Keratinocyte (primary cell): ENCODE measurements at regions not wholly inside any gene's neighbourhood (a gene's known extent, or its start where the extent isn't known, plus 50 kb on each side); places are given as distances from the start of the nearest gene placed in this dataset.

Source experiments
- DNase-seq: peaks from one replicate; pipeline ENCODE4 v3.0.0-alpha.2; 2011; ENCODE audit warnings: low read depth, missing footprints, low spot score
- FAIRE-seq: peaks from 2 replicates; lab custom pipeline; 2011; peaks lifted over from hg19 to GRCh38; lab: Jason Lieb, UNC
- H2AFZ ChIP-seq: 2 replicates; pipeline ENCODE4 v1.6.0; 2012; ENCODE audit warnings: low read length, control low read depth, inconsistent platforms; ENCODE audit not compliant: control insufficient read depth
- H3K27ac ChIP-seq: 2 replicates; pipeline ENCODE4 v1.5.1; 2011; ENCODE audit warnings: low read length; ENCODE audit not compliant: control insufficient read depth, insufficient read depth
- H3K27me3 ChIP-seq: 3 replicates; pipeline ENCODE4 v1.6.0; 2011; ENCODE audit warnings: low read length; ENCODE audit not compliant: control insufficient read depth, insufficient read depth; ENCODE audit errors: extremely low read depth
- H3K36me3 ChIP-seq, 2 experiments: 2 replicates in 1 of 2; 3 replicates in 1 of 2; pipeline ENCODE4 v1.5.1; 2011; ENCODE audit warnings: low read length in 2 of 2, mild to moderate bottlenecking in 1 of 2; ENCODE audit not compliant: control insufficient read depth in 2 of 2, insufficient read depth in 2 of 2; ENCODE audit errors: extremely low read depth in 1 of 2
- H3K4me1 ChIP-seq: 3 replicates; pipeline ENCODE4 v1.5.1; 2011; ENCODE audit warnings: low read length; ENCODE audit not compliant: control insufficient read depth, insufficient read depth; ENCODE audit errors: extremely low read depth
- H3K4me2 ChIP-seq: 3 replicates; pipeline ENCODE4 v1.6.0; 2011; ENCODE audit warnings: low read depth, low read length; ENCODE audit not compliant: control insufficient read depth, insufficient read depth; ENCODE audit errors: extremely low read depth
- H3K4me3 ChIP-seq, 3 experiments: fragments of 200-600 bp in 1 of 3; sonication (generic) in 1 of 3; 2 replicates in 2 of 3; 3 replicates in 1 of 3; pipeline ENCODE4 v1.5.1; 2011 to 2016; ENCODE audit warnings: low read length in 3 of 3, mild to moderate bottlenecking in 3 of 3, control low read depth in 2 of 3, inconsistent platforms in 1 of 3, low read depth in 1 of 3, mixed read lengths in 1 of 3, mixed run types in 1 of 3, moderate library complexity in 1 of 3; ENCODE audit not compliant: control insufficient read depth in 2 of 3, insufficient read depth in 2 of 3; ENCODE audit errors: extremely low read depth in 1 of 3
- H3K79me2 ChIP-seq: 2 replicates; pipeline ENCODE4 v1.6.0; 2012; ENCODE audit warnings: low read length; ENCODE audit not compliant: control insufficient read depth, insufficient read depth
- H3K9ac ChIP-seq: 3 replicates; pipeline ENCODE4 v1.6.0; 2011; ENCODE audit warnings: low read length; ENCODE audit not compliant: control insufficient read depth, insufficient read depth; ENCODE audit errors: extremely low read depth
- H3K9me1 ChIP-seq: 3 replicates; pipeline ENCODE4 v1.6.0; 2011; ENCODE audit warnings: low read length; ENCODE audit not compliant: control insufficient read depth, insufficient read depth; ENCODE audit errors: extremely low read depth
- H3K9me3 ChIP-seq: 2 replicates; pipeline ENCODE4 v1.5.1; 2012; ENCODE audit warnings: low read depth, low read length; ENCODE audit not compliant: control insufficient read depth
- H4K20me1 ChIP-seq: 3 replicates; pipeline ENCODE4 v1.6.0; 2011; ENCODE audit warnings: low read length; ENCODE audit not compliant: control insufficient read depth, insufficient read depth; ENCODE audit errors: extremely low read depth
- CTCF ChIP-seq, 3 experiments: IDR thresholded peaks in 1 of 3; conservative IDR thresholded peaks in 1 of 3; optimal IDR thresholded peaks in 1 of 3; 2 replicates in 2 of 3; 3 replicates in 1 of 3; pipeline versions ENCODE3 to v1.5.1; 2011; ENCODE audit warnings: low read length in 3 of 3, mild to moderate bottlenecking in 3 of 3, moderate library complexity in 2 of 3, control low read depth in 1 of 3, inconsistent platforms in 1 of 3; ENCODE audit not compliant: insufficient read depth in 2 of 3; ENCODE audit errors: extremely low read depth in 1 of 3
- EZH2 ChIP-seq: IDR thresholded peaks from one replicate; pipeline ENCODE4 v1.6.1; 2012; ENCODE audit warnings: inconsistent platforms, mild to moderate bottlenecking, low read length, moderate library complexity
- dilution Hi-C: fragments of 300-500 bp; cut with MboI; formaldehyde crosslinking; loops from one replicate; pipeline ENCODE4 v1.7.0; 2020; ENCODE audit warnings: low sequenced_read_pairs; ENCODE audit not compliant: extremely low pct_ligation_motif_present

DNA sequence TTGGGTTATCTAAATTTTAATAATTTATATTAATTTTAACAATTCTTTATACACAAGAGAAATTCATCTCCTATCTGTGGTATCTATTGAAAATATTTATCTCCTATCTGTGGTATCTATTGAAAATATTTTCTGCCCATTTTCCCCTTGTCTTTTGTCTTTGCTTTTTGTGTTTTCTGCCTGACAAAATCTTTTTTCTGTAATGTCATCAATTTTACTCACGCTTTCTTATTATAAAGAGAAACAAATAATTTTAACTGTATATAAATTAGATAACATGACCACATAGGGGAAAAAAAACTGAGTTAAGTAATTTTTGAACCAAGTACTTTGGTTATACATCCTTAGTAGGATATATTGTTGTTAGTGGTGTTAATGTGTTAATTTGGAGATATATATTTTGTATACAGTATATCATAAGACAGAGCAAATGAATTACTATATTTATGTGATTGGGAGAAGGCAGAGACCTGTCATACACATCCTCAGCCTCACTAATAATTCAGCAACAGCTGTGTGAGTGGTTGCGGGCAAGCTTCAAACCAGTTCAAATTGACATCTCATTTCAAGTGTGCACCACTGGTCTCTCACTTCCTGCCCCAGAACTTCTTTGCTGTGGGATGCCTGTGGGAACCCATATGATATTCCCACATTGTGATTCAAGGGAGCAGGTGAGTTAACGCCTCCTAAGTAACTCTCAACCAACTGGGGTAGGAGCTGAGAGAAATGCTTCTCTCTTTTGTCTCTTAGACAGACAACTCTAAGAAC, 292.4 kb downstream of the SP3 start:
- DNase-seq: no peak
- Histone ChIP-seq H3K9me1 (no peaks in the 10 kb centered on the region), H3K27me3 (no peaks in the 10 kb centered on the region), H3K36me3 (no peaks in the 10 kb centered on the region), H3K9me3 (no peaks in the 10 kb centered on the region), H3K4me2 (no peak overlapping the region), H4K20me1 (no peaks in the 10 kb centered on the region), H3K4me3 (no peak overlapping the region), H3K4me1 (peaks cover 7% of the 10 kb centered on the region), H3K9ac (no peak overlapping the region), H3K79me2 (no peaks in the 10 kb centered on the region), H2AFZ (no peak overlapping the region), H3K27ac (no peak overlapping the region)
- no peak for FAIRE-seq
- TF ChIP-seq EZH2 (no peak), CTCF (optimal IDR thresholded peaks at IDR 0.05 in 1 of 3, IDR thresholded peaks at IDR 0.05 in 1 of 3, conservative IDR thresholded peaks at IDR 0.05 in 1 of 3; ENCODE audit: extremely low read depth in 1 of 3, insufficient read depth in 2 of 3, low read length in 3 of 3) (no peak)
- dilution Hi-C loops: no loop called here

GRCh38 chr2:173673640-173674039, 291.5 kb downstream of the SP3 start:
- Histone ChIP-seq H3K4me3 (no peak overlapping the region), H3K9me3 (no peaks in the 10 kb centered on the region), H3K36me3 (no peaks in the 10 kb centered on the region), H2AFZ (no peak overlapping the region), H3K27me3 (no peaks in the 10 kb centered on the region), H3K4me1 (peaks cover 7% of the 10 kb centered on the region), H3K79me2 (no peaks in the 10 kb centered on the region), H3K9me1 (no peaks in the 10 kb centered on the region), H3K27ac (no peak overlapping the region), H4K20me1 (no peaks in the 10 kb centered on the region), H3K4me2 (no peak overlapping the region), H3K9ac (no peak overlapping the region)
- peak; percentile 41 for FAIRE-seq
- dilution Hi-C loops: no loop called here
- no peak for TF ChIP-seq EZH2
- TF ChIP-seq CTCF (optimal IDR thresholded peaks at IDR 0.05 in 1 of 3, IDR thresholded peaks at IDR 0.05 in 1 of 3, conservative IDR thresholded peaks at IDR 0.05 in 1 of 3; ENCODE audit: extremely low read depth in 1 of 3, insufficient read depth in 2 of 3, low read length in 3 of 3): no peak
- no peak for DNase-seq
